ENCODE measurements at regions not wholly inside any gene's neighbourhood (a gene's known extent, or its start where the extent isn't known, plus 50 kb on each side); places are given as distances from the start of the nearest gene placed in this dataset.
"Not testable (repeated sequence)": the region's sequence is repeated elsewhere in the genome, so short reads cannot be mapped to it uniquely, and the experiment has no call there.

- TF ChIP-seq CTCF (IDR thresholded peaks at IDR 0.05; ENCODE audit: low read depth, low read length): no peak
- no peak for DNase-seq (ENCODE audit: extremely low read depth, low read depth)
These were observed 531.0 kb downstream of the SMARCA1 start for GRCh38 chrX:128992107-128992971.

GRCh38 chrX:128975745-128976144, 547.5 kb downstream of the SMARCA1 start:
- DNase-seq (ENCODE audit: extremely low read depth, low read depth): no peak
- no peak; the same call in none of the 2 replicates for TF ChIP-seq CTCF (IDR thresholded peaks at IDR 0.05; ENCODE audit: low read depth, low read length)

GRCh38 chrX:128973033-128973432, 550.3 kb downstream of the SMARCA1 start:
- DNase-seq (ENCODE audit: extremely low read depth, low read depth): no peak
- TF ChIP-seq CTCF (IDR thresholded peaks at IDR 0.05; ENCODE audit: low read depth, low read length): no peak

- no peak for DNase-seq (ENCODE audit: extremely low read depth, low read depth)
- no peak for TF ChIP-seq CTCF (IDR thresholded peaks at IDR 0.05; ENCODE audit: low read depth, low read length)
These were observed 562.0 kb downstream of the SMARCA1 start for GRCh38 chrX:128961290-128961689.

- DNase-seq (ENCODE audit: extremely low read depth, low read depth): not testable (repeated sequence)
These were observed 568.6 kb downstream of the SMARCA1 start for GRCh38 chrX:128954697-128955096.

- TF ChIP-seq CTCF (IDR thresholded peaks at IDR 0.05; ENCODE audit: low read depth, low read length): no peak
- DNase-seq (ENCODE audit: extremely low read depth, low read depth): no peak
These were observed 592.2 kb downstream of the SMARCA1 start for GRCh38 chrX:128931071-128931470.

GRCh38 chrX:128929271-128930057, 593.8 kb downstream of the SMARCA1 start:
- DNase-seq (ENCODE audit: extremely low read depth, low read depth): no peak
- no peak for TF ChIP-seq CTCF (IDR thresholded peaks at IDR 0.05; ENCODE audit: low read depth, low read length)
